Stimulated activated naive CD8-positive, alpha-beta T cell treated with anti-CD3 and anti-CD28 coated beads, Interleukin-15, amount 100 ng/mL, for 72 hours (primary cell): ENCODE measurements at regions not wholly inside any gene's neighbourhood (a gene's known extent, or its start where the extent isn't known, plus 50 kb on each side); places are given as distances from the start of the nearest gene placed in this dataset.
"Not testable (repeated sequence)": the region's sequence is repeated elsewhere in the genome, so short reads cannot be mapped to it uniquely, and the experiment has no call there.

Experiments
- ATAC-seq: fragments of 150-1000 bp; cut with Tn5 transposase; 2 replicates; pipeline ENCODE4 v1.10.0; 2021; ENCODE audit warnings: mild to moderate bottlenecking, moderate library complexity
- DNase-seq, 2 donors: peaks; one replicate each; pipeline ENCODE4 v3.0.0; 2021 to 2022
- H3K27ac Mint-ChIP-seq, 2 donors: one replicate each; pipeline ENCODE4 v1.8.0; 2022; ENCODE audit warnings: mild to moderate bottlenecking in 2 of 2, mixed read lengths in 2 of 2, moderate library complexity in 2 of 2
- H3K27me3 Mint-ChIP-seq: one replicate; pipeline ENCODE4 v1.8.0; 2022; ENCODE audit warnings: mixed read lengths
- H3K4me1 Mint-ChIP-seq: one replicate; pipeline ENCODE4 v1.8.0; 2022; ENCODE audit warnings: mild to moderate bottlenecking, mixed read lengths
- H3K4me3 Mint-ChIP-seq, 2 donors: one replicate each; pipeline ENCODE4 v1.8.0; 2022; ENCODE audit warnings: mild to moderate bottlenecking in 2 of 2, mixed read lengths in 2 of 2, moderate library complexity in 1 of 2
- H3K9me3 Mint-ChIP-seq, 2 donors: one replicate each; pipeline ENCODE4 v1.8.0; 2022; ENCODE audit warnings: mixed read lengths in 2 of 2

- DNase-seq (no peak), ATAC-seq (no peak)
- H3K27ac Mint-ChIP-seq: no peak overlapping the region
- H3K9me3 Mint-ChIP-seq: peaks cover 16 to 18% of the 10 kb centered on the region in 2 donors
- H3K4me1 Mint-ChIP-seq: no peaks in the 10 kb centered on the region
- no peaks in the 10 kb centered on the region for H3K27me3 Mint-ChIP-seq
- no peak overlapping the region for H3K4me3 Mint-ChIP-seq
These were observed 340.8 kb downstream of the NUP35 start for GRCh38 chr2:183465048-183465447.

GRCh38 chr2:183474912-183475695 is 350.9 kb downstream of the NUP35 start:
- no peak overlapping the region for H3K4me3 Mint-ChIP-seq
- H3K4me1 Mint-ChIP-seq: no peaks in the 10 kb centered on the region
- H3K27me3 Mint-ChIP-seq: no peaks in the 10 kb centered on the region
- DNase-seq (no peak), ATAC-seq (no peak)
- H3K27ac Mint-ChIP-seq: no peak overlapping the region
- peaks cover 8 to 16% of the 10 kb centered on the region in 2 donors for H3K9me3 Mint-ChIP-seq

- Mint-ChIP-seq H3K27ac (no peak overlapping the region), H3K4me1 (no peaks in the 10 kb centered on the region), H3K9me3 (peaks cover 6 to 11% of the 10 kb centered on the region in 2 donors), H3K4me3 (no peak overlapping the region), H3K27me3 (no peaks in the 10 kb centered on the region)
- DNase-seq: no peak
- no peak for ATAC-seq
These were observed 352.2 kb downstream of the NUP35 start for GRCh38 chr2:183476490-183476889.

- H3K4me1 Mint-ChIP-seq: no peaks in the 10 kb centered on the region
- DNase-seq: no peak
- H3K27ac Mint-ChIP-seq: no peak overlapping the region
- no peak for ATAC-seq
- H3K9me3 Mint-ChIP-seq: peaks cover 5 to 8% of the 10 kb centered on the region in 2 donors
- no peaks in the 10 kb centered on the region for H3K27me3 Mint-ChIP-seq
- no peak overlapping the region for H3K4me3 Mint-ChIP-seq
These were observed 353.1 kb downstream of the NUP35 start for GRCh38 chr2:183477296-183477695.

GRCh38 chr2:183478941-183479595 is 354.8 kb downstream of the NUP35 start:
- DNase-seq, H3K27me3 Mint-ChIP-seq: not testable (repeated sequence)

GRCh38 chr2:183487326-183487725 is 363.1 kb downstream of the NUP35 start:
- H3K27ac Mint-ChIP-seq: no peak overlapping the region

More at GRCh38 chr2:183478941-183479595, 354.8 kb downstream of the NUP35 start:
- not testable (repeated sequence) for H3K27ac Mint-ChIP-seq, H3K4me3 Mint-ChIP-seq, ATAC-seq, H3K4me1 Mint-ChIP-seq
- peaks cover 8 to 10% of the 10 kb centered on the region in 2 donors for H3K9me3 Mint-ChIP-seq

GRCh38 chr2:183488421-183488820 is 364.2 kb downstream of the NUP35 start:
- DNase-seq: no peak
- peaks cover 9 to 17% of the 10 kb centered on the region in 2 donors for H3K9me3 Mint-ChIP-seq
- no peak overlapping the region for H3K4me3 Mint-ChIP-seq
- H3K27ac Mint-ChIP-seq: no peak overlapping the region
- H3K27me3 Mint-ChIP-seq: no peaks in the 10 kb centered on the region
- H3K4me1 Mint-ChIP-seq: no peaks in the 10 kb centered on the region
- no peak for ATAC-seq

More at GRCh38 chr2:183487326-183487725, 363.1 kb downstream of the NUP35 start:
- no peak for ATAC-seq
- Mint-ChIP-seq H3K4me1 (no peaks in the 10 kb centered on the region), H3K9me3 (peaks cover 12 to 14% of the 10 kb centered on the region in 2 donors), H3K27me3 (no peaks in the 10 kb centered on the region), H3K4me3 (no peak overlapping the region)
- DNase-seq: no peak

GRCh38 chr2:183490489-183490888 is 366.2 kb downstream of the NUP35 start:
- no peak for ATAC-seq
- no peak overlapping the region for H3K4me3 Mint-ChIP-seq
- H3K27ac Mint-ChIP-seq: no peak overlapping the region
- no peaks in the 10 kb centered on the region for H3K27me3 Mint-ChIP-seq
- peaks cover 3 to 8% of the 10 kb centered on the region in 2 donors for H3K9me3 Mint-ChIP-seq
- no peaks in the 10 kb centered on the region for H3K4me1 Mint-ChIP-seq
- DNase-seq: no peak

GRCh38 chr2:183490914-183491313 is 366.7 kb downstream of the NUP35 start:
- Mint-ChIP-seq H3K4me3 (no peak overlapping the region), H3K9me3 (peaks cover 3 to 8% of the 10 kb centered on the region in 2 donors), H3K4me1 (no peaks in the 10 kb centered on the region), H3K27me3 (no peaks in the 10 kb centered on the region), H3K27ac (peak overlapping the region in 1 of 2 donors; percentile 76)
- ATAC-seq (no peak), DNase-seq (no peak)

- no peak for DNase-seq
- ATAC-seq: no peak
- Mint-ChIP-seq H3K9me3 (peaks cover 3 to 8% of the 10 kb centered on the region in 2 donors), H3K27ac (no peak overlapping the region), H3K4me3 (no peak overlapping the region), H3K4me1 (no peaks in the 10 kb centered on the region), H3K27me3 (no peaks in the 10 kb centered on the region)
These were observed 368.8 kb downstream of the NUP35 start for GRCh38 chr2:183493040-183493439.

GRCh38 chr2:183495079-183495478 is 370.8 kb downstream of the NUP35 start:
- Mint-ChIP-seq H3K4me1 (no peaks in the 10 kb centered on the region), H3K4me3 (no peak overlapping the region), H3K27ac (no peak overlapping the region), H3K27me3 (no peaks in the 10 kb centered on the region), H3K9me3 (peaks cover 3 to 8% of the 10 kb centered on the region in 2 donors)
- DNase-seq: no peak
- ATAC-seq: no peak

GRCh38 chr2:183495589-183496267 is 371.5 kb downstream of the NUP35 start:
- Mint-ChIP-seq H3K4me1 (no peaks in the 10 kb centered on the region), H3K9me3 (peaks cover 5 to 14% of the 10 kb centered on the region in 2 donors), H3K27me3 (no peaks in the 10 kb centered on the region), H3K27ac (no peak overlapping the region), H3K4me3 (no peak overlapping the region)
- ATAC-seq (no peak), DNase-seq (no peak)

- DNase-seq: no peak
- no peak for ATAC-seq
- Mint-ChIP-seq H3K27me3 (no peaks in the 10 kb centered on the region), H3K27ac (no peak overlapping the region), H3K4me1 (no peaks in the 10 kb centered on the region), H3K4me3 (no peak overlapping the region), H3K9me3 (peaks cover 12 to 27% of the 10 kb centered on the region in 2 donors)
These were observed 373.6 kb downstream of the NUP35 start for GRCh38 chr2:183497861-183498260.

- DNase-seq: no peak
- Mint-ChIP-seq H3K27me3 (no peaks in the 10 kb centered on the region), H3K4me1 (no peaks in the 10 kb centered on the region), H3K27ac (no peak overlapping the region), H3K4me3 (no peak overlapping the region), H3K9me3 (peaks cover 30 to 44% of the 10 kb centered on the region in 2 donors)
- no peak for ATAC-seq
These were observed 381.7 kb downstream of the NUP35 start for GRCh38 chr2:183505911-183506310.

GRCh38 chr2:183511154-183511553 is 386.9 kb downstream of the NUP35 start:
- H3K4me1 Mint-ChIP-seq: no peaks in the 10 kb centered on the region
- DNase-seq (no peak), ATAC-seq (no peak)
- no peaks in the 10 kb centered on the region for H3K27me3 Mint-ChIP-seq
- H3K4me3 Mint-ChIP-seq: no peak overlapping the region
- H3K27ac Mint-ChIP-seq: no peak overlapping the region
- peaks cover 20 to 25% of the 10 kb centered on the region in 2 donors for H3K9me3 Mint-ChIP-seq
